C4-2B (cell line): ENCODE measurements at regions not wholly inside any gene's neighbourhood (a gene's known extent, or its start where the extent isn't known, plus 50 kb on each side); places are given as distances from the start of the nearest gene placed in this dataset.

ENCODE experiments used
- ZFX ChIP-seq: fragments of 450-650 bp; IDR thresholded peaks from 2 replicates; pipeline ENCODE4 v1.6.1; 2017
- TF ChIP-seq, protein P1 (sequence below): fragments of 450-650 bp; conservative IDR thresholded peaks from 2 replicates; pipeline ENCODE4 v1.5.1; 2017; ENCODE audit warnings: mild to moderate bottlenecking

DNA sequence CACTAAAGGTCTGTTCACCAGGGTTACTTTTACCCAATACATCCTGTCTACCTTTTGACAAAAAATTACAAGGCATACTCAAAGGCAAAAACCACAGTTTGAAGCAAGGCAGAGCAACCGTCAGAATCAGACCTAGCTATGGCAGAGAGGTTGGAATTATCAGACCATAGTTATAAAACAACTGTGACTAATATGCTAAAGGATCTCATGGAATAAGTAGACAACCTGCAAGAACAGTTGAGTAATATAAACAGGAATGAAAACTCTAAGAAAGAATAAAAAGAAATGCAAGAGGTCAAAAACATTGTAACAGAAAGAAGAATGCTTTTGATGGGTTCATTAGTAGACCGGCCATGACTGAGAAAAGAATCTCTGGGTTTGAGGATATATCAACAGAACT lies 318.8 kb upstream of the KCNH7 start:
- TF ChIP-seq, protein P1, sequence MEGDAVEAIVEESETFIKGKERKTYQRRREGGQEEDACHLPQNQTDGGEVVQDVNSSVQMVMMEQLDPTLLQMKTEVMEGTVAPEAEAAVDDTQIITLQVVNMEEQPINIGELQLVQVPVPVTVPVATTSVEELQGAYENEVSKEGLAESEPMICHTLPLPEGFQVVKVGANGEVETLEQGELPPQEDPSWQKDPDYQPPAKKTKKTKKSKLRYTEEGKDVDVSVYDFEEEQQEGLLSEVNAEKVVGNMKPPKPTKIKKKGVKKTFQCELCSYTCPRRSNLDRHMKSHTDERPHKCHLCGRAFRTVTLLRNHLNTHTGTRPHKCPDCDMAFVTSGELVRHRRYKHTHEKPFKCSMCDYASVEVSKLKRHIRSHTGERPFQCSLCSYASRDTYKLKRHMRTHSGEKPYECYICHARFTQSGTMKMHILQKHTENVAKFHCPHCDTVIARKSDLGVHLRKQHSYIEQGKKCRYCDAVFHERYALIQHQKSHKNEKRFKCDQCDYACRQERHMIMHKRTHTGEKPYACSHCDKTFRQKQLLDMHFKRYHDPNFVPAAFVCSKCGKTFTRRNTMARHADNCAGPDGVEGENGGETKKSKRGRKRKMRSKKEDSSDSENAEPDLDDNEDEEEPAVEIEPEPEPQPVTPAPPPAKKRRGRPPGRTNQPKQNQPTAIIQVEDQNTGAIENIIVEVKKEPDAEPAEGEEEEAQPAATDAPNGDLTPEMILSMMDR, result no peak
- no peak for TF ChIP-seq ZFX
